HL-60 (cell line): ENCODE measurements at regions not wholly inside any gene's neighbourhood (a gene's known extent, or its start where the extent isn't known, plus 50 kb on each side); places are given as distances from the start of the nearest gene placed in this dataset.

Experiments
- CTCF ChIP-seq: IDR thresholded peaks from one replicate; pipeline ENCODE4 v1.5.1; 2011; ENCODE audit warnings: low read length, control low read depth, inconsistent platforms; ENCODE audit not compliant: insufficient read depth
- GABPA ChIP-seq: IDR thresholded peaks from 2 replicates; pipeline ENCODE4 v1.6.1; 2012; ENCODE audit warnings: low read depth
- POLR2AphosphoS5 ChIP-seq: IDR thresholded peaks from 2 replicates; pipeline ENCODE4 v1.6.1; 2012; ENCODE audit warnings: low read depth
- REST ChIP-seq: IDR thresholded peaks from 2 replicates; pipeline ENCODE4 v1.6.1; 2012; ENCODE audit warnings: low read depth; ENCODE audit not compliant: insufficient replicate concordance
- SPI1 ChIP-seq: IDR thresholded peaks from 2 replicates; pipeline ENCODE4 v1.6.1; 2012; ENCODE audit warnings: low read depth, mild to moderate bottlenecking, borderline replicate concordance

GRCh38 chr6:85193339-85193738, 256.5 kb upstream of the NT5E start:
- no peak for TF ChIP-seq CTCF
- TF ChIP-seq REST: no peak
- TF ChIP-seq POLR2AphosphoS5: no peak
- TF ChIP-seq GABPA: no peak
- TF ChIP-seq SPI1: no peak
